ENCODE measurements at regions not wholly inside any gene's neighbourhood (a gene's known extent, or its start where the extent isn't known, plus 50 kb on each side); places are given as distances from the start of the nearest gene placed in this dataset.

DNA sequence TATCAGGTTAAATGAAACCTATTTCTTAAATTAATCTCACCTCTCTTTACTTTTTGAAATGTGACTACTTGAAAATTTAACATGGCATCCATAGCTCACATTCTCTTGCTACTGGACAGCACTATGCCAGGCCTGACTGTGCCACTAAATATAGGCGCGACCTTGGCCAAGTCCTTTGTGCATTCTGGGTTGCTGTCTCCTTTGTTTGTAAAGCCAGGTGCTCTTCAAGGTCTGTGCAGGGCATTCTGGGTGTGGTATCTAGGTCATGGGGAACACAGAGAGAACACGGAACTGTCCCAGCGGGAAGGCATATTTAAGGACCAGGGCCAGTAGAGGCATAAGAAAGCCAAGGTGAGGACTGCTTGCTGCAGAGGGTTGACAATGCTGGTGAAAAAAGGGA, 121.2 kb downstream of the ZNF664 start:
- H3K27me3 ChIP-seq (ENCODE audit: insufficient read depth, low read length) = peaks cover 16% of the 10 kb centered on the region; the same call in 1 of the 2 replicates
- no peaks in the 10 kb centered on the region for H3K36me3 ChIP-seq (ENCODE audit: control insufficient read depth in 1 of 2, insufficient read depth in 2 of 2, low read length in 2 of 2)
- RAD21 ChIA-PET (ENCODE audit: low non-redundant PET in 1 of 2, low total read pairs in 2 of 2, uncharacterized antibody in 2 of 2, unreplicated experiment in 2 of 2) = no interaction called here
- intact Hi-C loops (cut with micrococcal nuclease) = no loop called here
- no TSS peak for BruUV-seq (replicated peaks)
- H3K9me2 ChIP-seq (ENCODE audit: insufficient read depth) = no peaks in the 10 kb centered on the region
- H3K4me1 ChIP-seq (ENCODE audit: control insufficient read depth in 1 of 2, insufficient read depth in 2 of 2, low read length in 2 of 2) = no peaks in the 10 kb centered on the region
- H3K9ac ChIP-seq (ENCODE audit: low read length) = no peak overlapping the region
- DNase-seq (ENCODE audit: low read depth, low spot score) = no peak
- H3K4me2 ChIP-seq (ENCODE audit: low read length) = no peak overlapping the region
- POLR2A ChIA-PET = no interaction called here
- no peak overlapping the region for H3K4me3 ChIP-seq (replicated peaks in 1 of 2; ENCODE audit: low read depth in 1 of 2, low read length in 2 of 2)
- no peaks in the 10 kb centered on the region for H4K20me1 ChIP-seq (ENCODE audit: insufficient read depth)
- CTCF ChIA-PET = no interaction called here
- ATAC-seq = no peak
- no peak overlapping the region for H2AFZ ChIP-seq (ENCODE audit: low read depth, low read length, poor library complexity, severe bottlenecking)
- no peak overlapping the region for H3K27ac ChIP-seq (ENCODE audit: low read depth, low read length)
- H3K79me2 ChIP-seq (ENCODE audit: insufficient read depth, low read length) = no peaks in the 10 kb centered on the region
- TF ChIP-seq FOSL1 (IDR thresholded peaks at IDR 0.05; ENCODE audit: low read depth) (no peak), ZNF274 (IDR thresholded peaks at IDR 0.05; ENCODE audit: low read depth, low read length) (no peak), SP1 (IDR thresholded peaks at IDR 0.05; ENCODE audit: low read depth) (no peak), CBX3 (IDR thresholded peaks at IDR 0.05; ENCODE audit: low read depth) (no peak), TCF7L2 (IDR thresholded peaks at IDR 0.05; ENCODE audit: borderline replicate concordance, extremely low read depth, insufficient read depth, insufficient read length) (no peak)
- TF ChIP-seq, protein P1, sequence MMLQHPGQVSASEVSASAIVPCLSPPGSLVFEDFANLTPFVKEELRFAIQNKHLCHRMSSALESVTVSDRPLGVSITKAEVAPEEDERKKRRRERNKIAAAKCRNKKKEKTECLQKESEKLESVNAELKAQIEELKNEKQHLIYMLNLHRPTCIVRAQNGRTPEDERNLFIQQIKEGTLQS (IDR thresholded peaks at IDR 0.05) = no peak
- peaks cover 0 to 4% of the 10 kb centered on the region in 2 experiments; a peak in 1 of 4 replicates for H3K9me3 ChIP-seq (ENCODE audit: control insufficient read depth in 1 of 2, insufficient read depth in 1 of 2, low read depth in 1 of 2, low read length in 2 of 2)

DNA sequence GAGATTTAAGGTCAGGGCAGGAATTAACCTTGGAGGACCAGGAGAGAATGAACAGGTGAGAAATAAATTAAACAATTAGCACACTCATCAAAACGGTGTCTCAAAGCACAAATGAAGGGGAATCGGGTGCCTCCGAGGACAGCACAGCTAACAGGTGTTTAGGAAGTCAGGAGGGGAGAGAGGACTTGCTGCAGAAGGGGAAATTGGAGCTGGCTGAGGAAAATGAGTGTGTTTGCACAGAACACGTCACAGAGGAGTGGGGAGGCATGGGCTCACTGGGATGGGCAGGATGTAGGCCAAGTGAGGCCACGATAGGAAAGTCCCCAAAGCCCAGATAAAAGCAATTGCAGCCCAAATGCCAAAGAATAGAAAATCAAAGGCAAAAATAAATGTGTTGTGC, 121.7 kb downstream of the ZNF664 start:
- Histone ChIP-seq H3K9me3 (ENCODE audit: control insufficient read depth in 1 of 2, insufficient read depth in 1 of 2, low read depth in 1 of 2, low read length in 2 of 2) (peaks cover 0 to 4% of the 10 kb centered on the region in 2 experiments; a peak in 1 of 4 replicates), H3K79me2 (ENCODE audit: insufficient read depth, low read length) (no peaks in the 10 kb centered on the region), H3K9ac (ENCODE audit: low read length) (no peak overlapping the region), H3K4me1 (ENCODE audit: control insufficient read depth in 1 of 2, insufficient read depth in 2 of 2, low read length in 2 of 2) (no peaks in the 10 kb centered on the region), H3K27me3 (ENCODE audit: insufficient read depth, low read length) (peaks cover 16% of the 10 kb centered on the region; the same call in 1 of the 2 replicates), H4K20me1 (ENCODE audit: insufficient read depth) (no peaks in the 10 kb centered on the region), H3K4me3 (replicated peaks in 1 of 2; ENCODE audit: low read depth in 1 of 2, low read length in 2 of 2) (no peak overlapping the region), H3K36me3 (ENCODE audit: control insufficient read depth in 1 of 2, insufficient read depth in 2 of 2, low read length in 2 of 2) (no peaks in the 10 kb centered on the region), H3K27ac (ENCODE audit: low read depth, low read length) (no peak overlapping the region), H2AFZ (ENCODE audit: low read depth, low read length, poor library complexity, severe bottlenecking) (no peak overlapping the region), H3K9me2 (ENCODE audit: insufficient read depth) (no peaks in the 10 kb centered on the region), H3K4me2 (ENCODE audit: low read length) (no peak overlapping the region)
- CTCF ChIA-PET = no interaction called here
- DNase-seq (ENCODE audit: low read depth, low spot score) = no peak
- TF ChIP-seq, protein P2, sequence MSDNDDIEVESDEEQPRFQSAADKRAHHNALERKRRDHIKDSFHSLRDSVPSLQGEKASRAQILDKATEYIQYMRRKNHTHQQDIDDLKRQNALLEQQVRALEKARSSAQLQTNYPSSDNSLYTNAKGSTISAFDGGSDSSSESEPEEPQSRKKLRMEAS (IDR thresholded peaks at IDR 0.05) = no peak
- no peak for TF ChIP-seq EZH2 (IDR thresholded peaks at IDR 0.05)
- TF ChIP-seq SIN3A (IDR thresholded peaks at IDR 0.05; ENCODE audit: low read depth) = no peak
- no peak for TF ChIP-seq SP1 (IDR thresholded peaks at IDR 0.05; ENCODE audit: low read depth)
- no peak for TF ChIP-seq EGR1 (IDR thresholded peaks at IDR 0.05; ENCODE audit: low read depth)
- no peak for TF ChIP-seq ELF1 (IDR thresholded peaks at IDR 0.05; ENCODE audit: borderline replicate concordance, low read depth)
- TF ChIP-seq CBX3 (IDR thresholded peaks at IDR 0.05; ENCODE audit: low read depth) = no peak
- no peak for TF ChIP-seq POLR2AphosphoS5 (IDR thresholded peaks at IDR 0.05; ENCODE audit: low read depth, low read length)
- TF ChIP-seq CEBPB (IDR thresholded peaks at IDR 0.05; ENCODE audit: low read depth) = no peak
- TF ChIP-seq, protein P3, sequence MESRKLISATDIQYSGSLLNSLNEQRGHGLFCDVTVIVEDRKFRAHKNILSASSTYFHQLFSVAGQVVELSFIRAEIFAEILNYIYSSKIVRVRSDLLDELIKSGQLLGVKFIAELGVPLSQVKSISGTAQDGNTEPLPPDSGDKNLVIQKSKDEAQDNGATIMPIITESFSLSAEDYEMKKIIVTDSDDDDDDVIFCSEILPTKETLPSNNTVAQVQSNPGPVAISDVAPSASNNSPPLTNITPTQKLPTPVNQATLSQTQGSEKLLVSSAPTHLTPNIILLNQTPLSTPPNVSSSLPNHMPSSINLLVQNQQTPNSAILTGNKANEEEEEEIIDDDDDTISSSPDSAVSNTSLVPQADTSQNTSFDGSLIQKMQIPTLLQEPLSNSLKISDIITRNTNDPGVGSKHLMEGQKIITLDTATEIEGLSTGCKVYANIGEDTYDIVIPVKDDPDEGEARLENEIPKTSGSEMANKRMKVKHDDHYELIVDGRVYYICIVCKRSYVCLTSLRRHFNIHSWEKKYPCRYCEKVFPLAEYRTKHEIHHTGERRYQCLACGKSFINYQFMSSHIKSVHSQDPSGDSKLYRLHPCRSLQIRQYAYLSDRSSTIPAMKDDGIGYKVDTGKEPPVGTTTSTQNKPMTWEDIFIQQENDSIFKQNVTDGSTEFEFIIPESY (IDR thresholded peaks at IDR 0.05; ENCODE audit: extremely low read depth, insufficient replicate concordance, low read length) = no peak
- TF ChIP-seq, protein P1 (IDR thresholded peaks at IDR 0.05) = no peak
- TF ChIP-seq, protein P4, sequence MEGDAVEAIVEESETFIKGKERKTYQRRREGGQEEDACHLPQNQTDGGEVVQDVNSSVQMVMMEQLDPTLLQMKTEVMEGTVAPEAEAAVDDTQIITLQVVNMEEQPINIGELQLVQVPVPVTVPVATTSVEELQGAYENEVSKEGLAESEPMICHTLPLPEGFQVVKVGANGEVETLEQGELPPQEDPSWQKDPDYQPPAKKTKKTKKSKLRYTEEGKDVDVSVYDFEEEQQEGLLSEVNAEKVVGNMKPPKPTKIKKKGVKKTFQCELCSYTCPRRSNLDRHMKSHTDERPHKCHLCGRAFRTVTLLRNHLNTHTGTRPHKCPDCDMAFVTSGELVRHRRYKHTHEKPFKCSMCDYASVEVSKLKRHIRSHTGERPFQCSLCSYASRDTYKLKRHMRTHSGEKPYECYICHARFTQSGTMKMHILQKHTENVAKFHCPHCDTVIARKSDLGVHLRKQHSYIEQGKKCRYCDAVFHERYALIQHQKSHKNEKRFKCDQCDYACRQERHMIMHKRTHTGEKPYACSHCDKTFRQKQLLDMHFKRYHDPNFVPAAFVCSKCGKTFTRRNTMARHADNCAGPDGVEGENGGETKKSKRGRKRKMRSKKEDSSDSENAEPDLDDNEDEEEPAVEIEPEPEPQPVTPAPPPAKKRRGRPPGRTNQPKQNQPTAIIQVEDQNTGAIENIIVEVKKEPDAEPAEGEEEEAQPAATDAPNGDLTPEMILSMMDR (IDR thresholded peaks at IDR 0.05 in 2 of 3, conservative IDR thresholded peaks at IDR 0.05 in 1 of 3; ENCODE audit: borderline replicate concordance in 1 of 3, insufficient read depth in 1 of 3, low read depth in 2 of 3, low read length in 2 of 3) = no peak
- no peak for TF ChIP-seq POLR2A (IDR thresholded peaks at IDR 0.05; ENCODE audit: borderline replicate concordance, extremely low read depth, insufficient read depth, insufficient read length)
- no peak for TF ChIP-seq SRF (IDR thresholded peaks at IDR 0.05; ENCODE audit: low read depth)
- no peak for TF ChIP-seq TCF7L2 (IDR thresholded peaks at IDR 0.05; ENCODE audit: borderline replicate concordance, extremely low read depth, insufficient read depth, insufficient read length)
- no TSS peak for BruUV-seq (replicated peaks)
- intact Hi-C loops (cut with micrococcal nuclease) = no loop called here
- RAD21 ChIA-PET (ENCODE audit: low non-redundant PET in 1 of 2, low total read pairs in 2 of 2, uncharacterized antibody in 2 of 2, unreplicated experiment in 2 of 2) = no interaction called here
- no peak for ATAC-seq
- POLR2A ChIA-PET = no interaction called here
